ENCODE measurements at regions not wholly inside any gene's neighbourhood (a gene's known extent, or its start where the extent isn't known, plus 50 kb on each side); places are given as distances from the start of the nearest gene placed in this dataset.

GRCh38 chr5:172554562-172554961 lies 86.5 kb upstream of the NEURL1B start:
- TF ChIP-seq CTCF (IDR thresholded peaks at IDR 0.05) (no peak), POLR2A (IDR thresholded peaks at IDR 0.05) (no peak)

All from lower leg skin (tissue), 3 donors.